ENCODE measurements at regions not wholly inside any gene's neighbourhood (a gene's known extent, or its start where the extent isn't known, plus 50 kb on each side); places are given as distances from the start of the nearest gene placed in this dataset.

DNA sequence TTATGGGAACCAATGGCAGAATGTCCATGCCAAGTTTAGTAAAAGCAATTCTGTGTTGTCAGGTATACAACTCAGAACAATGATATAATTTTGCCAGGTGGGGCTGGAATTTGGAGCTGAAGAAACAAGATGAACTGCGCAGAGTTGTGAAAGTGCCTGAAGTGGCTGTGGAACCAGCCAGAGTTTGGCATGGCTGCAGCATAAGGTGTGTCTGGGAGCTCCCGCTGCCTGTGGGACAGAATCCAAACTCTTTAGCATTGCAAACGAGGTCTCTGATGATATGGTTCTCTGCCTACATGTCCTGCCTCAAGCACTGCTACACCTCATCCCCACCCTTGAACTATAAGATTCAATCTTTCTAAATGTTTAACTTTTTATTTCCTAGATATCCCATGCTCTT is 909.7 kb downstream of the EPHA4 start:
- H3K9me3 ChIP-seq (ENCODE audit: control insufficient read depth, insufficient read depth, low read length): no peaks in the 10 kb centered on the region
- no peak overlapping the region for H3K9ac ChIP-seq (ENCODE audit: low read depth, low read length)
- no peaks in the 10 kb centered on the region for H3K4me1 ChIP-seq (ENCODE audit: insufficient read depth, low read length)
- H3K36me3 ChIP-seq (ENCODE audit: insufficient read depth, low read length): no peaks in the 10 kb centered on the region

DNA sequence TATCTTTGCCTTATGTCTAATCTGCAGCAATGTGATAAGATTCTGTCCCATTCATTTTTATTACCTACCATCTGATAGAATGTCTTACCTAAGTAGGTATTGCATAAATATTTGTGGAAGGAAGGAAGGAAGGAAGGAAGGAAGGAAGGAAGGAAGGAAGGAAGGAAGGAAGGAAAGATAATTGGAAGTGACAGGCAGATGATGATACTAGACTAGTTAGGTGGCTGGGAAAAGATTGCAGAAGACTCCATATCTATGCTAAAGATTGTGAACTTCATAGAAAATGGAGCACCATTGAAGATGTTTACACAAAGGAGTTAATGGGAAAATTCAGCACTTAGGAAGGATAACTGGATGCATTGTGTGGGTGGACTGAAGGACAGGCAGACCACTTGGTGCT is 909.0 kb downstream of the EPHA4 start:
- Histone ChIP-seq H3K36me3 (ENCODE audit: insufficient read depth, low read length) (no peaks in the 10 kb centered on the region), H3K4me1 (ENCODE audit: insufficient read depth, low read length) (no peaks in the 10 kb centered on the region), H3K9ac (ENCODE audit: low read depth, low read length) (no peak overlapping the region), H3K9me3 (ENCODE audit: control insufficient read depth, insufficient read depth, low read length) (no peaks in the 10 kb centered on the region)

DNA sequence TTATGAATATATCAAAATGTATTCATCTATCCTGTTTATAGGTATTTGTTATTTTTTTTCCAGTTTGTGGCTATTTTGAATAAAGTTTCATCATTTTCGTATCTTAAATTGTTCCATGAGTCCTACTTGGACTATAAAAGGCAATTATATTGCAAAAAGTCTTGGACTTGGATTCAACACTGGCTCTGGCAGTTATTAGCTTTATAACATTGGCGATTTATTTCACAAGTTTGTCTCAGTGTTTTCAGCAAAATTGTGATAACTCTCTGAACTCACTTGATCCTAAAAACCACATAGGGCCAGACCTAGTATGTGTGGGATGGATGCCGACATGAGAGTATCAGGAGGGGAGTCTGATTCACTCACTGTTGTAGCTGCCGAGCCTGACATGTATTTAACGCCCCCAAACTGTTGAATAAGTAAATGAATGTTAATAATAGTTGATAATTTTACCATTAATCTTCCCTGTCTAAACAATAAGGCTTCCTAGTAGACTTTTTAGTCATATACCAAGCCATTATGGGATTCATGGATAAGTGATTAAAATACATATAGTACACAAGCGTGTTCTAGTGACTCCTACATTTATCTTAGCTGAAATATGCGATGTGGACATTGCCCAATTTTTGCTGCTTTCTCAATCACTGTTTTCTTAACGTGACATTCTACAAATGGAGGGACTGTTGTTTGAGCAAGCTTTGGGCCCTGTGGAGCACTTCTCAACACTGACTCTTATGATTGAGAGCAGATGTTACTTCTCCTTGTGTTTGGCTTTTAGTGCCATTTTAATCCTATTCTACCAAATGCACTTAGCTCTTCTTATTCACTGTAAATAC is 907.6 kb downstream of the EPHA4 start:
- H3K9ac ChIP-seq (ENCODE audit: low read depth, low read length): no peak overlapping the region
- no peaks in the 10 kb centered on the region for H3K4me1 ChIP-seq (ENCODE audit: insufficient read depth, low read length)
- H3K9me3 ChIP-seq (ENCODE audit: control insufficient read depth, insufficient read depth, low read length): no peaks in the 10 kb centered on the region
- H3K36me3 ChIP-seq (ENCODE audit: insufficient read depth, low read length): no peaks in the 10 kb centered on the region

DNA sequence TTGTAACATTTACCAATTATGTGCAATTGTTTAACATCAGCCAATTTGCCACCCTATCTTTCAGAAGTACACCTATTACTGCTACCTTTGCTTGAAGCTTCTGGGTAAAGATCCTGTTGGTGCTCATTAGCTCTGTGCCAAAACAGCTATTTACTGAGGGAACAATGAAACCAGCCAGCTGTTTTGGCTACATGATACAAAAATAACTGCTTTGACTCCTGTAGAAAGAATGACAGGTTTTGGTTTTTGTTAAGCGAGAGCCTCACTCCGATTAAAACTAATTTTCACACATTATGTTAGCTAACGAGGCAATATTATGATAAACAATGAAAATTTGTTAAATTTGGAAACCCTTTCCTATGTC is 907.0 kb downstream of the EPHA4 start:
- H3K4me1 ChIP-seq (ENCODE audit: insufficient read depth, low read length): no peaks in the 10 kb centered on the region
- no peak overlapping the region for H3K9ac ChIP-seq (ENCODE audit: low read depth, low read length)
- no peaks in the 10 kb centered on the region for H3K9me3 ChIP-seq (ENCODE audit: control insufficient read depth, insufficient read depth, low read length)
- no peaks in the 10 kb centered on the region for H3K36me3 ChIP-seq (ENCODE audit: insufficient read depth, low read length)

DNA sequence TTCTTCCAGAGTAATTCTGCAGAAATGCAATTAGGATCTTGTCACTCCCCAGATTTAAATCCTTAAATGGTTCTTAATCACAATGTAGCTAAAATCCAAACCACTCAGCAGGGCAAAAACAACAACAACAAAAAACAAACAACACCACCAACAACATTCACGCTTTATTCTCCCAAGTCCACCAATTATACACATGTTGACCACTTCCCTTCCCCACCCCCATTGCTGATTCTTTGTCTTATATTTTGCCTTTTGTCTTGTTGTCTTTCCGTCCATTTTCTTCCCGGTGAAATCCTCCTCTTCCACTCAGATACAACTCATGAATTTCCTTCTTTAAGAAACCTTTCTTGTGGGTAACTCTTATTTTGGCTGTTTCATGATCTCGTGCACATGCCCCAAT is 902.8 kb downstream of the EPHA4 start:
- Histone ChIP-seq H3K36me3 (ENCODE audit: insufficient read depth, low read length) (no peaks in the 10 kb centered on the region), H3K9me3 (ENCODE audit: control insufficient read depth, insufficient read depth, low read length) (no peaks in the 10 kb centered on the region), H3K9ac (ENCODE audit: low read depth, low read length) (no peak overlapping the region), H3K4me1 (ENCODE audit: insufficient read depth, low read length) (no peaks in the 10 kb centered on the region)

DNA sequence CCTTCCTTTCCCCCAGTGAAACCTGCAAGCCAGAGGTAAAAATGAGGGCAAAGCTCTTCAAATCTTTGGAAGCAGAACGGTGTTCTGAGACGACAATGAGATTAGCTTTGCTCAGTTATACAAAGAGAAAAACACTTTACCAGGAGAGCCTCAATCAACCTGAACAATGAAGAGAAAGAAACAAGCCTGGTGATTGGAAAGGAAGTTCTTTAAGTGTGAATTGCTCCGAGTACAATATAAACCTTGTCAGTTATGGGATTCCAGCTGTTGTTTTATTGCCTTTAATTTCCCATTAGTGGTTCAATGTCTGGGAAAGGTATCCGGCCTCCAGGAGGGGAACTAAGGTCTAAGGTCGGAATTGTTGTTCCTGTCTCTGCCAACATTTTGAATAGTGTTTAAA is 901.6 kb downstream of the EPHA4 start:
- Histone ChIP-seq H3K36me3 (ENCODE audit: insufficient read depth, low read length) (no peaks in the 10 kb centered on the region), H3K9ac (ENCODE audit: low read depth, low read length) (no peak overlapping the region)

DNA sequence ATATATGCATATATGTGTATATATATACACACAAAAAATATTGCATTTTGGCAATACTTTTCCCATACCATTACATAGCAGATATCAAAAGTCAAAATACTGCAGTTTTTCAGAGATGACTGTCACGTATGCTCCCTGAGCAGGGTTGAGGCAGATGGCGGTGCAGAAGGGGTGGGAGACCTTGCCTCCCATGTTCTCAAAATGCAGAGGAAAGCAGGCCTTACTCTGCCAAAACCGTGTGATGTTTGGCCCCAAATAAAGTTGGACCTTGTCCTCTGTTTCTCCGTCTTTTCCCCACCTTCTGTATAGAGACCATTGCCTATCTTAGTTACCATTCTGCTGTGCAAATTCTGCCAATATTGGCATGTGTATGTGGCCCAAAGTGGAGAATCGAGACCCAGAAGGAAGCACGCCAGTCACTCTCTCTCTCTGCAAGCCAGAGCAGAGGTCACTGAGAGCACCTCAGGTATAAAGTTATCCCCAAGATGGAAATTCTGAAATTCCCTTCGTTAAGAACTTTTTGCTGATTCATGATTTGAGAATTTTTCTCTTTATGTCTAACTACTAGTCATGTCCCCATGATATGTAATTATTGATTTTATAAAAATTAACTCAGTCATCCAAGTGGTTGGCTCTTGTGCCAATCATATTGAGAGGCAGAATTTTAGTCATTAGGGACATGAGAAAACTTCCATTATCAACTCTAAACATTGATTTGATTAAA is 898.8 kb downstream of the EPHA4 start:
- Histone ChIP-seq H3K4me1 (ENCODE audit: insufficient read depth, low read length) (no peaks in the 10 kb centered on the region), H3K9me3 (ENCODE audit: control insufficient read depth, insufficient read depth, low read length) (no peaks in the 10 kb centered on the region), H3K36me3 (ENCODE audit: insufficient read depth, low read length) (no peaks in the 10 kb centered on the region), H3K9ac (ENCODE audit: low read depth, low read length) (no peak overlapping the region)

More for the DNA sequence above, 901.6 kb downstream of the EPHA4 start:
- no peaks in the 10 kb centered on the region for H3K9me3 ChIP-seq (ENCODE audit: control insufficient read depth, insufficient read depth, low read length)
- H3K4me1 ChIP-seq (ENCODE audit: insufficient read depth, low read length): no peaks in the 10 kb centered on the region

DNA sequence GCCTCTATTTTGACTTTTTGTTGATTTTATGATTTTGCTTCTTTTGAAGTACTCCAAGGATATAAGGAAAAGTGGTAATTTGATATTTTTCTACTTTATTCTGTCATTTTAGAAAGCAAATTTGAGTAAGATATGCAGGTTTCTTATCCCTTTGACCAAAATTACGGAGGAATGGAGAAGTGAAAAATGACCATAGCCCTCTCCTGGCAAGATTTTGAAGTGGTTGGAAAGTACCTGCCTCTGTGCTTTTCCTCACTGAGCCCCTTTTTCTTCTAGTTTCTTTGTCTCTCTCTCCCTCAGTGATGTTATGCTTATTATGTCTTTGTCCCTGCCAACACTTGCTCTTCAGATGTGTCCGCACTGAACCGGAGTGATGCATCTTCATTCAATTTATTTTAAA is 898.1 kb downstream of the EPHA4 start:
- no peaks in the 10 kb centered on the region for H3K9me3 ChIP-seq (ENCODE audit: control insufficient read depth, insufficient read depth, low read length)
- no peaks in the 10 kb centered on the region for H3K4me1 ChIP-seq (ENCODE audit: insufficient read depth, low read length)
- no peak overlapping the region for H3K9ac ChIP-seq (ENCODE audit: low read depth, low read length)
- no peaks in the 10 kb centered on the region for H3K36me3 ChIP-seq (ENCODE audit: insufficient read depth, low read length)

DNA sequence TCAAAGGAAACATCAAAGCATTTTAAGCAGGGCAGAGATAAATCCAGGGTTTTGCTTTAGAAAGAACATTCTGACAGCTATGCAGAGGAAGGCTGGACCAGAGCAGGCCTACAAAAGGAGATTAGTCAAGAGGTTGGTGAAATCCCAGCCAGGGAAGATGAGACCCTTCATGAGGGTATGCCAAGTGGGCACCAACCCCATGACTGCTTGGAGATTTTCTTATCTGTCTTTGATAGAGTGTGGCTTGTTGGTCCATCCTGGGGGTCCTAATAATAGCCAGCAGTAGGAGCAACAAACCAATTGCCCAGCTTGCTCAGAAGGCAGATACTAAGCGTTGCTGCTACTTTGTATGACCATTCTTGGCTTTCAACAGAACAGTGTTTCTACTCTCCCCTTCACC is 895.4 kb downstream of the EPHA4 start:
- Histone ChIP-seq H3K36me3 (ENCODE audit: insufficient read depth, low read length) (no peaks in the 10 kb centered on the region), H3K9me3 (ENCODE audit: control insufficient read depth, insufficient read depth, low read length) (no peaks in the 10 kb centered on the region), H3K9ac (ENCODE audit: low read depth, low read length) (no peak overlapping the region), H3K4me1 (ENCODE audit: insufficient read depth, low read length) (no peaks in the 10 kb centered on the region)

DNA sequence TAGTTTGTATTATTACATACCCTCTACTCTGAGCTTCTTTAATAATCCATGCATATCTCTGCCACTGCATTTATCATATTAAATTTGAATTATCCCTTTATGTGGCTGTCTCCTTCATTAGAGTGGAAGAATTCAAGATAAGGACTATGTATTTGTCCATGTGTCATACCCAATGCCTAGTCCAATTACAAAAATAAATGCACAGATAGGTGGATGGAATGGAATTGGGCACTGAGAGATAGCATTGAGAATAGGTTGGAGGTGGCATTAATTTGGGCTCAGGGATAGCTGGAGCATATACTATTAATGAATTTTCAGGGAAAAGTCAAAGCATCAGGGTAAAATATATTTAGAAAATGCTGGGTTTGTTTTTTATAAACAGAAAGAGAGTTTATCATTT is 893.2 kb downstream of the EPHA4 start:
- Histone ChIP-seq H3K4me1 (ENCODE audit: insufficient read depth, low read length) (no peaks in the 10 kb centered on the region), H3K36me3 (ENCODE audit: insufficient read depth, low read length) (no peaks in the 10 kb centered on the region), H3K9ac (ENCODE audit: low read depth, low read length) (no peak overlapping the region), H3K9me3 (ENCODE audit: control insufficient read depth, insufficient read depth, low read length) (no peaks in the 10 kb centered on the region)

DNA sequence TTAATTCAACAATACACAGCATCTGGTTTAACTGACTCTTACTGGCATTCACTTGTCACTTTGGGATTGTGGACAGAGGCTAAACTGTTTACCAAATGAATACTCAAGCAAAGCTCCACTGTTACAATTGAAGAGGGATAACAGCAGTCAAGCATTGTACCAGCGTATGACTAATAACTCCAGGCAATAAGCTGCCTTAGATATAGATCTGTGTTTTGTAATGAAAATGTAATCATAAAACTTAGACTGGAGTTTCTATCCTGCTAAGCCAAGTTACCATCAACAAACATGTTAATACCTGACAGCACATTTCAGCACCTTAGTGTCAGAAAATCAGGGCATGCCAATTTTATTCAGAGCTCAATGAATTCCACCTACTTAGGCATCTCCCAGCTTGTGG is 889.5 kb downstream of the EPHA4 start:
- H3K9ac ChIP-seq (ENCODE audit: low read depth, low read length): no peak overlapping the region
- no peaks in the 10 kb centered on the region for H3K36me3 ChIP-seq (ENCODE audit: insufficient read depth, low read length)
- H3K4me1 ChIP-seq (ENCODE audit: insufficient read depth, low read length): no peaks in the 10 kb centered on the region
- no peaks in the 10 kb centered on the region for H3K9me3 ChIP-seq (ENCODE audit: control insufficient read depth, insufficient read depth, low read length)

DNA sequence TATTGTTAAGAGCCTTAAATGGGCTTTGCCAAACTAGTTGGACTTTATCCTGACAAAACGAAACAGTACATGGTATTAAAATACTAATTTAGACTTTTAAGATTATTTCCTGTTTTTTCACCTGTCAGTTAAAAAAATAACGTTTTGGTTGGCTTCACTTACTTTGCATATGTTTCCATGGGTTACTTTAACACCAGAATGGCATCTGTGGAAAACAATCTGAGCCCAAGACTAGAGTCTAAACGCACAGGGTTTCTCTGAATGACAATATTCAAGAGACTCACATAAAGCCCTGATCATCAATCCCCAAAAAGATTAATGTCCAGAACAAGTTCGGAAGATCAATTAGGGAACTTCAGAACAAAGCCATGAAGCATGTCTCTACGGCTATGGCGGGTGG is 888.0 kb downstream of the EPHA4 start:
- Histone ChIP-seq H3K9me3 (ENCODE audit: control insufficient read depth, insufficient read depth, low read length) (no peaks in the 10 kb centered on the region), H3K4me1 (ENCODE audit: insufficient read depth, low read length) (no peaks in the 10 kb centered on the region), H3K9ac (ENCODE audit: low read depth, low read length) (no peak overlapping the region), H3K36me3 (ENCODE audit: insufficient read depth, low read length) (no peaks in the 10 kb centered on the region)

DNA sequence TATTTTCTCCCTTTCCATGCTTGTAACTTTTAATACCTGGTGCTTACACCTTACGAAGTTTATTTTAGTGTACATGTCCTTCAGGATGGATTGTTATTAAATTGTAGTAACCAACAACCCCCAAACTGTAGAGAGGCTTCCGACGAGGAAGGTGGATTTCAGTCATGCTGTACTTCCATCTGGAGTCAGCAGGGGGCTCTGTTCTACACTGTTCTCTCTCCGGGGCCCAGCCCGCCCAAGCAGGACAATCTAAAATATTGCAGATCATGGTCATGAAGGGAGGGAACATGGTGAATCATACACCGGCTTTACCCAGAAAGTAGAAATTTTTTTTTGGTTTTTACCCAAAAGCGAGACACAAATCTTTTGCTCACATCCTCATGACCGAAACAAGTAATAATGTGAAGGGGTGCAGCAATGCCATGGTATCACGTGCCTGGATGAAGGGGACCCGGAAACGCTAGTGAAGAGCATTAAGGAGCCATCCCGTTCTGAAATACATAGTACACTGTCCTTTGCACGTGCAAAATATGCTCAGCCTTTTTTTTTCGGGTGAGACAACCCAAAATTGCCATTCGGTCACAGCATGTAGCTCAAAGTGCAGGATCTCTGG is 884.8 kb downstream of the EPHA4 start:
- no peak overlapping the region for H3K9ac ChIP-seq (ENCODE audit: low read depth, low read length)
- H3K4me1 ChIP-seq (ENCODE audit: insufficient read depth, low read length): no peaks in the 10 kb centered on the region
- H3K9me3 ChIP-seq (ENCODE audit: control insufficient read depth, insufficient read depth, low read length): no peaks in the 10 kb centered on the region
- H3K36me3 ChIP-seq (ENCODE audit: insufficient read depth, low read length): no peaks in the 10 kb centered on the region

DNA sequence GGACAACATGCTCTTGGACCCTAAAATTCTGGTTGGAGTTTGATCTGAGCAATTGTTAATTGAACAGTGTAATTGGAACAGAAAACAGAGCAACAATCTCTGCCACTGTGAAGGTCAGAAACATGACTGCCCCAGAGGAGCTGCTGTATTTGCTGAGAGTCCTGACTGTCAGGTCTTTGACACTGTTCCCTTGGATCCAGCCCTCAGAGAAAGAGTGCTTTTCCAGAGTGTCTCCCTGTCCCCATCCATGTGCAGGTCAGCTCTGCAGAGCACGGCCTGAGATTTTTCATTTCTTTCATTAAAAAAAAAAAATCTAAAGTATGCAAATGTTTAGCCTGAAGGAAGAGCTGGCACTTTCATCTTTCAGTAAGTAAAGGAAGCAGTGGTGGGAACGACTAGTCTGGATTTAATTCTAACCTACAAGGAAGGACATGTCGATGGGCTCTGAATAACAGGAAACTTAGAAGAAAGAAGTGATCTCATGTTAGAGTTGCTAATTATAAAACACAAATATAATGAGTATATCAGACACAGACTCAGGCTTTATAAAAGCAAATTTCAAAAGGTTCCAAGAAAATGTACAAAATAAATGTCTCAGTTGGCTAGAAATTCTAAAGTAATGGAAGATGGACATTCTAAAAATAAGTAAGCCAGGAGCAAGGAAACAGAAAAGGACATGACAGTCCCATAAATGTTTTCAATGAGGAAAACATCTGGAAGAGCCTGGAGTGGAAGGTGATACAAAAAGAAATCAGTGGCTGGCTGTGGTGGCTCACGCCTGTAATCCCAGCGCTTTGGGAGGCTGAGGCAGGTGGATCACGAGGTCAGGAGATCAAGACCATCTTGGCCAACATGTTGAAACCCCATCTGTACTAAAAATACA is 876.5 kb downstream of the EPHA4 start:
- no peaks in the 10 kb centered on the region for H3K4me1 ChIP-seq (ENCODE audit: insufficient read depth, low read length)
- no peak overlapping the region for H3K9ac ChIP-seq (ENCODE audit: low read depth, low read length)
- H3K9me3 ChIP-seq (ENCODE audit: control insufficient read depth, insufficient read depth, low read length): no peaks in the 10 kb centered on the region
- H3K36me3 ChIP-seq (ENCODE audit: insufficient read depth, low read length): no peaks in the 10 kb centered on the region

Data from ES-I3 (cell line).